NB4 (cell line): ENCODE measurements at regions not wholly inside any gene's neighbourhood (a gene's known extent, or its start where the extent isn't known, plus 50 kb on each side); places are given as distances from the start of the nearest gene placed in this dataset.

ENCODE experiments used
- MAX ChIP-seq: IDR thresholded peaks from 2 replicates; pipeline ENCODE4 v1.6.1; 2011; ENCODE audit warnings: low read depth, low read length
- MYC ChIP-seq: IDR thresholded peaks from 2 replicates; pipeline ENCODE4 v1.6.1; 2011; ENCODE audit warnings: low read depth, low read length
- TF ChIP-seq, protein P1 (sequence below): IDR thresholded peaks from one replicate; pipeline ENCODE4 v1.5.1; 2012; ENCODE audit warnings: low read depth, low read length

DNA sequence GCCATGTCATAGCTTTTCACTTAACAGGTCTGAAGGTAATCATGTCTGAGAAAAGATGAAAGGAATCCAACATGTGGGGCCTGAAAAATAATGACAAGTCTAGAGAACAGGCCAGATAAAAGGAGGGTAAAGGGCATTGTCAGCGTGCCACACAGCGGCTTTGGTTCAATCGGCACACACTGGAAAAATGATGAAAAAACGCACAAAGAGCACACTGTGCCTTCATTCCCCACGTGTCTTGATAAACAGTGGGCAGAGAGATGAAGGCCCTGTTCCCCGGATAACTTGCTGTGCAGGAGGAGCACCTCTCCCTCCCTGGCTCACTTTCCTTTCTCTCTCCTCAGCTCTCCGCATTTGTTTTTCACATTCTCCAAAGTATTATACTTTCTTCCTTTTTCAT is 766.3 kb downstream of the TDRD15 start:
- TF ChIP-seq, protein P1, sequence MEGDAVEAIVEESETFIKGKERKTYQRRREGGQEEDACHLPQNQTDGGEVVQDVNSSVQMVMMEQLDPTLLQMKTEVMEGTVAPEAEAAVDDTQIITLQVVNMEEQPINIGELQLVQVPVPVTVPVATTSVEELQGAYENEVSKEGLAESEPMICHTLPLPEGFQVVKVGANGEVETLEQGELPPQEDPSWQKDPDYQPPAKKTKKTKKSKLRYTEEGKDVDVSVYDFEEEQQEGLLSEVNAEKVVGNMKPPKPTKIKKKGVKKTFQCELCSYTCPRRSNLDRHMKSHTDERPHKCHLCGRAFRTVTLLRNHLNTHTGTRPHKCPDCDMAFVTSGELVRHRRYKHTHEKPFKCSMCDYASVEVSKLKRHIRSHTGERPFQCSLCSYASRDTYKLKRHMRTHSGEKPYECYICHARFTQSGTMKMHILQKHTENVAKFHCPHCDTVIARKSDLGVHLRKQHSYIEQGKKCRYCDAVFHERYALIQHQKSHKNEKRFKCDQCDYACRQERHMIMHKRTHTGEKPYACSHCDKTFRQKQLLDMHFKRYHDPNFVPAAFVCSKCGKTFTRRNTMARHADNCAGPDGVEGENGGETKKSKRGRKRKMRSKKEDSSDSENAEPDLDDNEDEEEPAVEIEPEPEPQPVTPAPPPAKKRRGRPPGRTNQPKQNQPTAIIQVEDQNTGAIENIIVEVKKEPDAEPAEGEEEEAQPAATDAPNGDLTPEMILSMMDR: no peak
- TF ChIP-seq MYC: no peak
- TF ChIP-seq MAX: no peak
